GM23248 (cell line): ENCODE measurements at regions not wholly inside any gene's neighbourhood (a gene's known extent, or its start where the extent isn't known, plus 50 kb on each side); places are given as distances from the start of the nearest gene placed in this dataset.

Experiments used
- DNase-seq: peaks from one replicate; pipeline ENCODE4 v3.0.0-alpha.2; 2015
- H2AFZ ChIP-seq: fragments of 200-600 bp; sonication (generic); 2 replicates; pipeline ENCODE4 v1.6.1; 2016; ENCODE audit warnings: antibody characterized with exemption
- H3F3A ChIP-seq: fragments of 200-600 bp; sonication (generic); 2 replicates; pipeline ENCODE4 v1.6.1; 2016; ENCODE audit warnings: mild to moderate bottlenecking, antibody characterized with exemption, mixed run types; ENCODE audit not compliant: insufficient read depth
- H3K27ac ChIP-seq: fragments of 200-600 bp; sonication (generic); 2 replicates; pipeline ENCODE4 v1.5.1; 2016; ENCODE audit warnings: mild to moderate bottlenecking
- H3K27me3 ChIP-seq: fragments of 200-600 bp; sonication (generic); replicated peaks from 2 replicates; pipeline ENCODE4 v1.6.1; 2016; ENCODE audit warnings: mild to moderate bottlenecking; ENCODE audit not compliant: insufficient read depth
- H3K36me3 ChIP-seq: fragments of 200-600 bp; sonication (generic); 2 replicates; pipeline ENCODE4 v1.6.1; 2016; ENCODE audit warnings: low read depth, mild to moderate bottlenecking
- H3K4me1 ChIP-seq: fragments of 200-600 bp; sonication (generic); 2 replicates; pipeline ENCODE4 v1.6.1; 2016; ENCODE audit warnings: mild to moderate bottlenecking; ENCODE audit not compliant: insufficient read depth
- H3K4me2 ChIP-seq: fragments of 200-600 bp; sonication (generic); one replicate; pipeline ENCODE4 v1.6.1; 2016; ENCODE audit warnings: mild to moderate bottlenecking; ENCODE audit not compliant: unreplicated experiment
- H3K4me3 ChIP-seq: fragments of 200-600 bp; sonication (generic); 2 replicates; pipeline ENCODE4 v1.5.1; 2016; ENCODE audit warnings: mild to moderate bottlenecking
- H3K79me2 ChIP-seq: fragments of 200-600 bp; sonication (generic); 2 replicates; pipeline ENCODE4 v1.6.1; 2016; ENCODE audit warnings: mild to moderate bottlenecking; ENCODE audit not compliant: insufficient read depth
- H3K9ac ChIP-seq: fragments of 200-600 bp; sonication (generic); 2 replicates; pipeline ENCODE4 v1.6.1; 2016; ENCODE audit warnings: mild to moderate bottlenecking
- H3K9me2 ChIP-seq: fragments of 200-600 bp; sonication (generic); 2 replicates; pipeline ENCODE4 v1.6.1; 2016; ENCODE audit warnings: mixed run types, mild to moderate bottlenecking, moderate library complexity; ENCODE audit not compliant: insufficient read depth
- H3K9me3 ChIP-seq: fragments of 200-600 bp; sonication (generic); one replicate; pipeline ENCODE4 v1.6.1; 2017; ENCODE audit warnings: low read depth
- H4K20me1 ChIP-seq: fragments of 200-600 bp; sonication (generic); 2 replicates; pipeline ENCODE4 v1.6.0; 2016; ENCODE audit not compliant: insufficient read depth
- EZH2 ChIP-seq: fragments of 200-600 bp; sonication (generic); IDR thresholded peaks from 2 replicates; pipeline ENCODE4 v1.6.1; 2018; ENCODE audit warnings: antibody characterized with exemption, mild to moderate bottlenecking; ENCODE audit not compliant: insufficient read depth, poor library complexity, severe bottlenecking
- EZH2phosphoT487 ChIP-seq: fragments of 200-600 bp; sonication (generic); IDR thresholded peaks from 2 replicates; pipeline ENCODE4 v1.6.1; 2018; ENCODE audit warnings: antibody characterized with exemption, moderate library complexity, mild to moderate bottlenecking, low read depth; ENCODE audit not compliant: insufficient read depth
- WGBS, 2 experiments: methylation state at CpG; one replicate each; pipeline ENCODE4 v1.1.6; 2015 to 2017; ENCODE audit warnings: low lambda C conversion rate in 2 of 2, low coverage in 1 of 2; ENCODE audit errors: missing lambda C conversion rate in 2 of 2; 5-methylcytosine and 5-hydroxymethylcytosine counted together
- in situ Hi-C: fragments of 300-500 bp; cut with MboI; formaldehyde crosslinking; loops from 2 replicates; pipeline ENCODE4 v1.15.0; 2020

DNA sequence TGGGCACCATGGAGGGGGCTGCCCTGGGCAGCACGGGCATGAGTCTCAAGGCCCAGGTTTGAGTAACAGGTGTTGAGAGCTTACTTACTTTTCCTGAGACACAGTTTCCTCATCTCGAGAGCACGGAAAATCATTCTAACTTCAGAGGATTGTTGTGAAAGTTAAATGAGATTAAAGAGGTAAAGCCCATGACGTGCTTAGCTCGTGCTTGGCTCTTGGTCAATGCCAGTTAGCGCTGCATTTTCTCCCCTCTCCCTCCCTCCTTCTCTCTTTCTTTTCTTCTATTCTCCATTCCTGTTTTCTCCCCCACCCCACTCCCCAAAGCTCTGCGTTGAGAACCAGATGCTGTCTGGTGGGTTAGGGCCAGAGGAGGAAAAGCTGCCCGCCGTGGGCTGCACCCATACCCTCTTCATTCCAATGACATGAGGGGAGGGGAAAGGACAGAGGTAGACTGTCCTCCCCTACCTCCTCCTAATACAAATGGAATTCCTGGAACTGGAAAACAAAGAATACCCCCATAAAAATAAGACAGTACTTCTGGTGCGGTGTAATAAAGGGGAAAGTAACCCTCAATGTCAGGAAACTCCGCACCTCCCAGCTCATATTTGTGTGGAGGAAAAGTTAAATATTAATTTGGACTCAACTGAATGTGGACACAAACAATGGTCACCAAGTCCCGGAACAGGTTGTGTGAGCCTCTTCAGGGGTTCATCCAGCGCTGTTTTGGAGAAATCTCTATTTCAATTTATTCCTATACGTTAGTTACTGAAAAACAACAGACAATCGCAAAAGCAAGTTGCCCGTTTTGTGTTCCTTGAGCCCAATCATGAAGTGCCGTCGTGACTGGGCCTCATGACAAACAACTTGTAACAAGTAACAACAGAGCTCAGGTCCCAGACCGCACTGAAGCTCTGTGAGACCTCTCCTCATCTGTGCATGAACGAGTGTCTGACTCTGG lies 54.8 kb upstream of the B3GAT1 start:
- no peaks in the 10 kb centered on the region for H3K9me3 ChIP-seq
- no peak overlapping the region for H2AFZ ChIP-seq
- in situ Hi-C loops = no loop called here
- H3K4me2 ChIP-seq = no peak overlapping the region
- no peaks in the 10 kb centered on the region for H4K20me1 ChIP-seq
- H3K9ac ChIP-seq = no peak overlapping the region
- H3K36me3 ChIP-seq = no peaks in the 10 kb centered on the region
- H3K4me1 ChIP-seq = no peaks in the 10 kb centered on the region
- no peaks in the 10 kb centered on the region for H3K9me2 ChIP-seq
- WGBS, 2 experiments = 17 to 21% methylated on average over 20 of the region's 20 CpGs
- no peak for DNase-seq
- H3K27ac ChIP-seq = no peak overlapping the region
- no peak overlapping the region for H3K4me3 ChIP-seq
- H3K27me3 ChIP-seq = no peaks in the 10 kb centered on the region
- no peaks in the 10 kb centered on the region for H3K79me2 ChIP-seq
- H3F3A ChIP-seq = no peaks in the 10 kb centered on the region
- TF ChIP-seq EZH2phosphoT487 (no peak), EZH2 (no peak)

DNA sequence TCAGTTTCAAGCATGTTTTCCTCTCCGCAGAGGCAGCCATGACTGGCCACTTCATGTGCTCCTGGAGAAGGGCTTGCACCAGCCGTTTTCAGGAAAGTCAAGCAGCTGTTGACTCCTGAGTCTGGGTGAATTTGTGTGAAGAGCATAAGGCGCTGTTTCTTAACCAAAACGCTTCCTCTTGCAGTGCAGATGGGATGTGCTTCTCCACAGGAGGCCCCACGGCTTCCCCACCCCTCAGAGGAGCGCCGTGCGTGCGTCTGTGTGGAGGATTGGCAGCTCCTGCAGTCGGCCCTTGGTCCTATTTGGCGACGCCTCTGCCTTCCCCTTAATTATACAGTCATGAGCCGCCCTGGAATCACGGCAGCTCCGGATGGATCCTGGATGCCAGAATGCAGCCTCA lies 54.1 kb upstream of the B3GAT1 start:
- H3K9me2 ChIP-seq = no peaks in the 10 kb centered on the region
- no peaks in the 10 kb centered on the region for H3K27me3 ChIP-seq
- no peaks in the 10 kb centered on the region for H3K9me3 ChIP-seq
- H3K27ac ChIP-seq = no peak overlapping the region
- TF ChIP-seq EZH2 (no peak), EZH2phosphoT487 (no peak)
- no peaks in the 10 kb centered on the region for H3F3A ChIP-seq
- WGBS, 2 experiments = 0 to 4% methylated on average over 15 of the region's 15 CpGs
- no peak overlapping the region for H3K4me2 ChIP-seq
- in situ Hi-C loops = no loop called here
- no peaks in the 10 kb centered on the region for H4K20me1 ChIP-seq
- no peak overlapping the region for H3K4me3 ChIP-seq
- no peak overlapping the region for H3K9ac ChIP-seq
- no peaks in the 10 kb centered on the region for H3K36me3 ChIP-seq
- DNase-seq = no peak
- H2AFZ ChIP-seq = no peak overlapping the region
- H3K4me1 ChIP-seq = no peaks in the 10 kb centered on the region
- H3K79me2 ChIP-seq = no peaks in the 10 kb centered on the region

DNA sequence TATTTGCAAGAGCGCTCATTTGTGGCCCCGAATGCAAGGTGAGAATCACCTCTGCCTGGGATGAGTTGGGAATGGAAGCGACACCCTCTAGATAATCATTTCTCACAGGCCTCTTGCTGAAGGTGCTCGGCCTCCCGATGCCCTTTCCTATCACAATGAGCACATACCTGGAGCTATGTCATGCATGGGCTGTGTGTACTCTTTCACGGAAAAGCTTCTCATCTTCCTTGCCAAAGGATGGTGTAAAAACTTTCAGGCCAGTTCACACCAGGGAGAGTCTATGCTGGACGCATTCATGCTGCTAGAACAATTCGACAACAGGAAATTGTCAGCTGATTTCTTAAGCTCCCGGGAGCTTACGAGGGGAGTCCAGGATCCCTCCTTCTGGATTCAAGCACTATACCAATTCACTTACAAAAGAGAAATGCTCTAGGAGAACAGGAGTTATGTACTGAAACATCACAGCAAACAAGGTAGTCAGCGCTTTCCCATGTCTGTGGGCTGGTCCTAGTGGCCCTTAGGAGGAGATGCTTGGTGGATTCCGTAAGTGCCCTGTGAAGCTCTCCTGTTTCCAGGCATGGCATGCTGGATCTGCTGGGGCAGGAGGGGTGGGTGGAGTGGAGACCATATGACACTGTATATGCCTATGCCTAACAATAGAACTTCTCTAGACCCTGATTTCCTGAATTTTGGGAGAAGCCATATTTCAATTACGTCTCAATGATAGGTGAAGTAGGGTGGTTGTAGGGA lies 53.1 kb upstream of the B3GAT1 start:
- Histone ChIP-seq H3F3A (no peaks in the 10 kb centered on the region), H3K9me3 (no peaks in the 10 kb centered on the region), H3K4me1 (no peaks in the 10 kb centered on the region), H3K9me2 (no peaks in the 10 kb centered on the region), H3K4me2 (no peak overlapping the region), H4K20me1 (no peaks in the 10 kb centered on the region), H3K36me3 (no peaks in the 10 kb centered on the region), H3K79me2 (no peaks in the 10 kb centered on the region), H3K9ac (no peak overlapping the region), H3K27me3 (no peaks in the 10 kb centered on the region), H3K27ac (no peak overlapping the region), H3K4me3 (no peak overlapping the region), H2AFZ (no peak overlapping the region)
- 31 to 33% methylated on average over 13 of the region's 13 CpGs for WGBS, 2 experiments
- no peak for TF ChIP-seq EZH2
- TF ChIP-seq EZH2phosphoT487 = no peak
- in situ Hi-C loops = no loop called here
- no peak for DNase-seq

DNA sequence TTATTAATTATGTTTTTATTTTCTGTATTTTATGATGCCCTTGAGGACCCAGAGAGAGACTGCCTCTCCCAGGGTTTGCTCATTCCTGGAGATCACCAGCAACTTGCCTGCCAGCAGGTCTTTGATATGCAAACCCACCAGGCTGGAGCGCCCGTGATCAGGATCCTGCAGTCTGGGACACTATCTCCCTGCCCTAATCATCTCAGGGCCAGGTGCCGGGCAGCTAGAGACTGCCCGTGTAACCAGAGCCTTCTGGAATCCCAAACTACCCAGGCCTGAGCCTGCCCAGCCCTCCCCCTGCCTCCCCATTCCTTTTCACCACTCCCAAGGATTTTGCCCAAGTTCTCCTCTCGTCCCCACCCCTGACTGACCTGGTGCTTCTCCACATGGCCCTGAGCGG lies 52.2 kb upstream of the B3GAT1 start:
- in situ Hi-C loops = no loop called here

More for the DNA sequence above, 52.2 kb upstream of the B3GAT1 start:
- no peaks in the 10 kb centered on the region for H3K9me3 ChIP-seq
- H3F3A ChIP-seq = no peaks in the 10 kb centered on the region
- no peak overlapping the region for H2AFZ ChIP-seq
- no peaks in the 10 kb centered on the region for H3K9me2 ChIP-seq
- no peak overlapping the region for H3K9ac ChIP-seq
- 0 to 4% methylated on average over 6 of the region's 6 CpGs for WGBS, 2 experiments
- no peak overlapping the region for H3K4me2 ChIP-seq
- no peak overlapping the region for H3K27ac ChIP-seq
- H4K20me1 ChIP-seq = no peaks in the 10 kb centered on the region
- no peak for TF ChIP-seq EZH2phosphoT487
- TF ChIP-seq EZH2 = no peak
- no peaks in the 10 kb centered on the region for H3K27me3 ChIP-seq
- H3K4me1 ChIP-seq = no peaks in the 10 kb centered on the region
- no peak overlapping the region for H3K4me3 ChIP-seq
- H3K79me2 ChIP-seq = no peaks in the 10 kb centered on the region
- DNase-seq = no peak
- no peaks in the 10 kb centered on the region for H3K36me3 ChIP-seq
